T-helper 1 cell treated with Interleukin-12 subunit alpha and Interleukin-12 subunit beta and Interleukin-4 antibody, amounts not matched to agents 30 μg/mL and 1 μg/mL, for 36 hours (primary cell): ENCODE measurements at regions not wholly inside any gene's neighbourhood (a gene's known extent, or its start where the extent isn't known, plus 50 kb on each side); places are given as distances from the start of the nearest gene placed in this dataset.
"Not testable (repeated sequence)": the region's sequence is repeated elsewhere in the genome, so short reads cannot be mapped to it uniquely, and the experiment has no call there.

Experiments
- H3K27ac Mint-ChIP-seq: one replicate; pipeline ENCODE4 v1.8.0; 2021; ENCODE audit warnings: mild to moderate bottlenecking, mixed read lengths
- H3K27me3 Mint-ChIP-seq: one replicate; pipeline ENCODE4 v1.8.0; 2021; ENCODE audit warnings: low read depth, mixed read lengths
- H3K36me3 Mint-ChIP-seq: one replicate; pipeline ENCODE4 v1.8.0; 2021; ENCODE audit warnings: low read depth, mixed read lengths
- H3K4me1 Mint-ChIP-seq: one replicate; pipeline ENCODE4 v1.8.0; 2021; ENCODE audit warnings: low read depth, mixed read lengths
- H3K4me3 Mint-ChIP-seq: one replicate; pipeline ENCODE4 v1.8.0; 2021; ENCODE audit warnings: mild to moderate bottlenecking, moderate library complexity, mixed read lengths
- H3K9me3 Mint-ChIP-seq: one replicate; pipeline ENCODE4 v1.8.0; 2021; ENCODE audit warnings: mixed read lengths

GRCh38 chr21:17387030-17387617 lies 125.7 kb upstream of the CXADR start:
- H3K4me1 Mint-ChIP-seq = peaks cover 5% of the 10 kb centered on the region
- no peak overlapping the region for H3K4me3 Mint-ChIP-seq
- no peaks in the 10 kb centered on the region for H3K36me3 Mint-ChIP-seq
- H3K9me3 Mint-ChIP-seq = no peaks in the 10 kb centered on the region
- H3K27ac Mint-ChIP-seq = no peak overlapping the region
- no peaks in the 10 kb centered on the region for H3K27me3 Mint-ChIP-seq

- Mint-ChIP-seq H3K27me3 (no peaks in the 10 kb centered on the region), H3K9me3 (no peaks in the 10 kb centered on the region), H3K27ac (no peak overlapping the region), H3K36me3 (no peaks in the 10 kb centered on the region), H3K4me3 (no peak overlapping the region), H3K4me1 (peaks cover 5% of the 10 kb centered on the region)
These were observed 124.6 kb upstream of the CXADR start for GRCh38 chr21:17388226-17388625.

GRCh38 chr21:17389311-17389710 lies 123.5 kb upstream of the CXADR start:
- Mint-ChIP-seq H3K4me3 (no peak overlapping the region), H3K27ac (no peak overlapping the region), H3K9me3 (no peaks in the 10 kb centered on the region), H3K27me3 (no peaks in the 10 kb centered on the region), H3K4me1 (peaks cover 5% of the 10 kb centered on the region), H3K36me3 (no peaks in the 10 kb centered on the region)

- Mint-ChIP-seq H3K4me3 (no peak overlapping the region), H3K27me3 (no peaks in the 10 kb centered on the region), H3K36me3 (no peaks in the 10 kb centered on the region), H3K27ac (no peak overlapping the region), H3K9me3 (no peaks in the 10 kb centered on the region), H3K4me1 (peaks cover 5% of the 10 kb centered on the region)
These were observed 122.3 kb upstream of the CXADR start for GRCh38 chr21:17390569-17390968.

GRCh38 chr21:17391811-17392340 lies 121.0 kb upstream of the CXADR start:
- H3K36me3 Mint-ChIP-seq = no peaks in the 10 kb centered on the region
- H3K27me3 Mint-ChIP-seq = no peaks in the 10 kb centered on the region
- H3K27ac Mint-ChIP-seq = no peak overlapping the region

GRCh38 chr21:17393413-17393812 lies 119.4 kb upstream of the CXADR start:
- Mint-ChIP-seq H3K27ac (no peak overlapping the region), H3K9me3 (no peaks in the 10 kb centered on the region), H3K27me3 (no peaks in the 10 kb centered on the region), H3K4me3 (no peak overlapping the region), H3K36me3 (no peaks in the 10 kb centered on the region), H3K4me1 (peaks cover under 1% of the 10 kb centered on the region)

More at GRCh38 chr21:17391811-17392340, 121.0 kb upstream of the CXADR start:
- no peaks in the 10 kb centered on the region for H3K9me3 Mint-ChIP-seq
- no peak overlapping the region for H3K4me3 Mint-ChIP-seq
- peaks cover 5% of the 10 kb centered on the region for H3K4me1 Mint-ChIP-seq

GRCh38 chr21:17396948-17397347 lies 115.9 kb upstream of the CXADR start:
- H3K27me3 Mint-ChIP-seq = no peaks in the 10 kb centered on the region
- no peaks in the 10 kb centered on the region for H3K9me3 Mint-ChIP-seq
- H3K27ac Mint-ChIP-seq = no peak overlapping the region
- H3K36me3 Mint-ChIP-seq = no peaks in the 10 kb centered on the region
- H3K4me3 Mint-ChIP-seq = no peak overlapping the region
- no peaks in the 10 kb centered on the region for H3K4me1 Mint-ChIP-seq

GRCh38 chr21:17397703-17398102 lies 115.1 kb upstream of the CXADR start:
- no peaks in the 10 kb centered on the region for H3K4me1 Mint-ChIP-seq
- no peaks in the 10 kb centered on the region for H3K27me3 Mint-ChIP-seq
- H3K27ac Mint-ChIP-seq = no peak overlapping the region

GRCh38 chr21:17398954-17399353 lies 113.9 kb upstream of the CXADR start:
- H3K4me3 Mint-ChIP-seq, H3K4me1 Mint-ChIP-seq: not testable (repeated sequence)

More at GRCh38 chr21:17397703-17398102, 115.1 kb upstream of the CXADR start:
- H3K36me3 Mint-ChIP-seq = no peaks in the 10 kb centered on the region
- H3K4me3 Mint-ChIP-seq = no peak overlapping the region
- no peaks in the 10 kb centered on the region for H3K9me3 Mint-ChIP-seq

GRCh38 chr21:17402937-17403336 lies 109.9 kb upstream of the CXADR start:
- H3K36me3 Mint-ChIP-seq = no peaks in the 10 kb centered on the region
- peaks cover 8% of the 10 kb centered on the region for H3K9me3 Mint-ChIP-seq
- no peaks in the 10 kb centered on the region for H3K27me3 Mint-ChIP-seq
- H3K4me3 Mint-ChIP-seq = no peak overlapping the region
- H3K27ac Mint-ChIP-seq = no peak overlapping the region
- H3K4me1 Mint-ChIP-seq = no peaks in the 10 kb centered on the region

More at GRCh38 chr21:17398954-17399353, 113.9 kb upstream of the CXADR start:
- not testable (repeated sequence) for H3K27me3 Mint-ChIP-seq, H3K36me3 Mint-ChIP-seq, H3K27ac Mint-ChIP-seq, H3K9me3 Mint-ChIP-seq

- H3K36me3 Mint-ChIP-seq = no peaks in the 10 kb centered on the region
- peaks cover 8% of the 10 kb centered on the region for H3K9me3 Mint-ChIP-seq
- no peaks in the 10 kb centered on the region for H3K4me1 Mint-ChIP-seq
- no peaks in the 10 kb centered on the region for H3K27me3 Mint-ChIP-seq
- no peak overlapping the region for H3K4me3 Mint-ChIP-seq
- no peak overlapping the region for H3K27ac Mint-ChIP-seq
These were observed 106.6 kb upstream of the CXADR start for GRCh38 chr21:17406202-17406601.

- Mint-ChIP-seq H3K27ac (no peak overlapping the region), H3K36me3 (no peaks in the 10 kb centered on the region), H3K9me3 (no peaks in the 10 kb centered on the region), H3K4me3 (no peak overlapping the region), H3K27me3 (no peaks in the 10 kb centered on the region), H3K4me1 (no peaks in the 10 kb centered on the region)
These were observed 98.1 kb upstream of the CXADR start for GRCh38 chr21:17414766-17415165.

GRCh38 chr21:17416139-17416538 lies 96.7 kb upstream of the CXADR start:
- H3K36me3 Mint-ChIP-seq = no peaks in the 10 kb centered on the region
- H3K27me3 Mint-ChIP-seq = no peaks in the 10 kb centered on the region
- H3K27ac Mint-ChIP-seq = no peak overlapping the region
- H3K9me3 Mint-ChIP-seq = no peaks in the 10 kb centered on the region
- H3K4me1 Mint-ChIP-seq = no peaks in the 10 kb centered on the region
- H3K4me3 Mint-ChIP-seq = no peak overlapping the region

GRCh38 chr21:17422931-17423330 lies 89.9 kb upstream of the CXADR start:
- H3K9me3 Mint-ChIP-seq = no peaks in the 10 kb centered on the region
- no peaks in the 10 kb centered on the region for H3K36me3 Mint-ChIP-seq
- no peak overlapping the region for H3K27ac Mint-ChIP-seq
- no peak overlapping the region for H3K4me3 Mint-ChIP-seq
- H3K27me3 Mint-ChIP-seq = no peaks in the 10 kb centered on the region
- H3K4me1 Mint-ChIP-seq = no peaks in the 10 kb centered on the region

- Mint-ChIP-seq H3K4me3 (no peak overlapping the region), H3K36me3 (no peaks in the 10 kb centered on the region), H3K4me1 (no peaks in the 10 kb centered on the region), H3K27me3 (no peaks in the 10 kb centered on the region), H3K9me3 (no peaks in the 10 kb centered on the region), H3K27ac (no peak overlapping the region)
These were observed 85.7 kb upstream of the CXADR start for GRCh38 chr21:17427157-17427556.
